ENCODE measurements at regions not wholly inside any gene's neighbourhood (a gene's known extent, or its start where the extent isn't known, plus 50 kb on each side); places are given as distances from the start of the nearest gene placed in this dataset.
"Not testable (repeated sequence)": the region's sequence is repeated elsewhere in the genome, so short reads cannot be mapped to it uniquely, and the experiment has no call there.

- no peak for DNase-seq
These were observed 55.5 kb downstream of the TPBG start for GRCh38 chr6:82419132-82419581.

GRCh38 chr6:82419859-82420258 lies 56.2 kb downstream of the TPBG start:
- DNase-seq, result no peak

- no peak for DNase-seq
These were observed 67.0 kb downstream of the TPBG start for GRCh38 chr6:82430611-82431010.

GRCh38 chr6:82436740-82437139 lies 73.1 kb downstream of the TPBG start:
- DNase-seq, result no peak

- no peak for DNase-seq
These were observed 74.1 kb downstream of the TPBG start for GRCh38 chr6:82437701-82438100.

- DNase-seq, result no peak
These were observed 77.6 kb downstream of the TPBG start for GRCh38 chr6:82441047-82441855.

- DNase-seq, result no peak
These were observed 78.6 kb downstream of the TPBG start for GRCh38 chr6:82442061-82442719.

GRCh38 chr6:82458147-82458546 lies 94.5 kb downstream of the TPBG start:
- no peak for DNase-seq

- no peak for DNase-seq
These were observed 95.1 kb downstream of the TPBG start for GRCh38 chr6:82458705-82459104.

- no peak for DNase-seq
These were observed 97.9 kb downstream of the TPBG start for GRCh38 chr6:82461536-82461935.

GRCh38 chr6:82467338-82467737 lies 103.7 kb downstream of the TPBG start:
- no peak for DNase-seq

- not testable (repeated sequence) for DNase-seq
These were observed 106.5 kb downstream of the TPBG start for GRCh38 chr6:82470123-82470522.

- DNase-seq, result not testable (repeated sequence)
These were observed 111.5 kb downstream of the TPBG start for GRCh38 chr6:82475106-82475505.

GRCh38 chr6:82484001-82484400 lies 120.4 kb downstream of the TPBG start:
- DNase-seq, result no peak

GRCh38 chr6:82484737-82485626 lies 121.4 kb downstream of the TPBG start:
- no peak for DNase-seq

- no peak for DNase-seq
These were observed 124.3 kb downstream of the TPBG start for GRCh38 chr6:82487895-82488294.

- no peak for DNase-seq
These were observed 124.8 kb downstream of the TPBG start for GRCh38 chr6:82488403-82488802.

- DNase-seq, result no peak
These were observed 128.5 kb downstream of the TPBG start for GRCh38 chr6:82492134-82492533.

GRCh38 chr6:82493467-82493866 lies 129.8 kb downstream of the TPBG start:
- DNase-seq, result no peak

- DNase-seq, result no peak
These were observed 130.8 kb downstream of the TPBG start for GRCh38 chr6:82494367-82494766.

- not testable (repeated sequence) for DNase-seq
These were observed 138.3 kb downstream of the TPBG start for GRCh38 chr6:82501901-82502300.

- no peak for DNase-seq
These were observed 142.9 kb downstream of the TPBG start for GRCh38 chr6:82506526-82506925.

GRCh38 chr6:82507112-82507511 lies 143.5 kb downstream of the TPBG start:
- peak; percentile 3 for DNase-seq

Data from activated CD4-positive, alpha-beta T cell treated with anti-CD3 and anti-CD28 coated beads, Interleukin-2, Interleukin-6, amounts not matched to agents 100 ng/mL and 50 ng/mL, durations not matched to agents 16 hours and 8 hours (primary cell).